H1 (cell line): ENCODE measurements at regions not wholly inside any gene's neighbourhood (a gene's known extent, or its start where the extent isn't known, plus 50 kb on each side); places are given as distances from the start of the nearest gene placed in this dataset.

Experiments used
- CTCF ChIA-PET: fragments of 300-600 bp; sonication (Branson Sonifier 250); formaldehyde crosslinking; loops from one replicate; lab custom pipeline; 2021; ENCODE audit not compliant: partially characterized antibody; lab: Charles Lee
- POLR2A ChIA-PET: fragments of 300-600 bp; sonication (Branson Sonifier 250); formaldehyde crosslinking; loops from one replicate; lab custom pipeline; 2021; ENCODE audit warnings: inconsistent platforms; ENCODE audit not compliant: partially characterized antibody; lab: Charles Lee
- DNase-seq, 2 experiments: peaks; one replicate each; pipeline versions ENCODE4 v3.0.0 to v3.0.0-alpha.2; 2010 to 2022; ENCODE audit warnings: low spot score in 2 of 2, low read depth in 1 of 2, mixed read lengths in 1 of 2
- FAIRE-seq: peaks from 2 replicates; lab custom pipeline; 2011; peaks lifted over from hg19 to GRCh38; lab: Jason Lieb, UNC
- H2AFZ ChIP-seq: 2 replicates; pipeline ENCODE4 v1.8.1; 2012; ENCODE audit warnings: low read length, inconsistent platforms
- H2AK5ac ChIP-seq: 2 replicates; pipeline ENCODE4 v1.6.1; 2013; ENCODE audit warnings: low read depth, low read length
- H2BK120ac ChIP-seq: replicated peaks from 2 replicates; pipeline ENCODE3; 2013; ENCODE audit warnings: low read depth, low read length, inconsistent platforms
- H2BK12ac ChIP-seq: 2 replicates; pipeline ENCODE4 v1.6.1; 2013; ENCODE audit warnings: low read depth, low read length
- H2BK15ac ChIP-seq: 2 replicates; pipeline ENCODE4 v1.6.1; 2013; ENCODE audit warnings: low read length
- H2BK20ac ChIP-seq: 2 replicates; pipeline ENCODE4 v1.6.1; 2013; ENCODE audit warnings: low read length
- H2BK5ac ChIP-seq: 2 replicates; pipeline ENCODE4 v1.6.1; 2013; ENCODE audit warnings: low read depth, low read length
- H3K14ac ChIP-seq: 2 replicates; pipeline ENCODE4 v1.6.1; 2013; ENCODE audit warnings: inconsistent platforms; ENCODE audit not compliant: insufficient read length
- H3K18ac ChIP-seq: 2 replicates; pipeline ENCODE4 v1.6.1; 2013; ENCODE audit warnings: low read length; ENCODE audit errors: extremely low read depth
- H3K23ac ChIP-seq: 2 replicates; pipeline ENCODE4 v1.6.1; 2013; ENCODE audit warnings: inconsistent platforms; ENCODE audit not compliant: insufficient read length
- H3K23me2 ChIP-seq: 2 replicates; pipeline ENCODE4 v1.6.1; 2013; ENCODE audit warnings: low read depth, low read length
- H3K27ac ChIP-seq: 2 replicates; pipeline ENCODE4 v1.6.1; 2011; ENCODE audit warnings: low read depth, low read length, inconsistent platforms
- H3K27me3 ChIP-seq, 4 experiments: replicated peaks in 1 of 4; 1 replicate in 1 of 4; 2 replicates in 3 of 4; pipeline versions ENCODE4 v1.6.1 to v1.8.1; 2011 to 2013; ENCODE audit warnings: low read length in 3 of 4, mild to moderate bottlenecking in 3 of 4, inconsistent platforms in 2 of 4, mixed read lengths in 2 of 4, moderate library complexity in 1 of 4; ENCODE audit not compliant: control insufficient read depth in 3 of 4, insufficient read depth in 3 of 4; ENCODE audit errors: extremely low read depth in 1 of 4
- H3K36me3 ChIP-seq, 4 experiments: 2 replicates each; pipeline versions ENCODE4 v1.6.1 to v1.8.1; 2011 to 2013; ENCODE audit warnings: mild to moderate bottlenecking in 4 of 4, low read length in 3 of 4, moderate library complexity in 2 of 4, control low read depth in 1 of 4, inconsistent platforms in 1 of 4; ENCODE audit not compliant: insufficient read depth in 4 of 4, control insufficient read depth in 2 of 4
- H3K4ac ChIP-seq: replicated peaks from 2 replicates; pipeline ENCODE3; 2013; ENCODE audit warnings: low read length, low read depth, mixed read lengths, inconsistent platforms; ENCODE audit not compliant: insufficient read length
- H3K4me1 ChIP-seq, 4 experiments: replicated peaks in 1 of 4; 1 replicate in 1 of 4; 2 replicates in 3 of 4; pipeline versions ENCODE4 v1.6.1 to v1.8.1; 2011 to 2013; ENCODE audit warnings: low read length in 3 of 4, inconsistent platforms in 2 of 4, mixed read lengths in 1 of 4; ENCODE audit not compliant: insufficient read depth in 4 of 4, control insufficient read depth in 3 of 4
- H3K4me2 ChIP-seq, 2 experiments: 2 replicates each; pipeline versions ENCODE4 v1.6.1 to v1.8.1; 2011 to 2013; ENCODE audit warnings: low read depth in 2 of 2, low read length in 2 of 2, control low read depth in 1 of 2, inconsistent platforms in 1 of 2, mild to moderate bottlenecking in 1 of 2; ENCODE audit not compliant: insufficient read depth in 1 of 2
- H3K4me3 ChIP-seq, 4 experiments: fragments of 200-600, 300-600 bp in 1 of 4; sonication (generic), shearing (Covaris generic), sonication (Bioruptor Twin) in 1 of 4; 2 replicates each; pipeline versions ENCODE4 v1.5.1 to v1.8.1; 2011 to 2016; ENCODE audit warnings: low read length in 4 of 4, low read depth in 3 of 4, control low read depth in 2 of 4, inconsistent platforms in 2 of 4, mild to moderate bottlenecking in 2 of 4, mixed read lengths in 1 of 4, moderate library complexity in 1 of 4; ENCODE audit not compliant: insufficient read depth in 2 of 4; ENCODE audit errors: extremely low read depth in 1 of 4
- H3K56ac ChIP-seq: replicated peaks from 2 replicates; pipeline ENCODE3; 2013; ENCODE audit warnings: low read depth, mild to moderate bottlenecking, mixed read lengths, low read length, inconsistent platforms; ENCODE audit not compliant: insufficient read length
- H3K79me1 ChIP-seq: 2 replicates; pipeline ENCODE4 v1.6.1; 2013; ENCODE audit warnings: low read depth, low read length, control low read depth
- H3K79me2 ChIP-seq, 2 experiments: 2 replicates each; pipeline versions ENCODE4 v1.6.1 to v1.8.1; 2012 to 2013; ENCODE audit warnings: low read length in 2 of 2, mild to moderate bottlenecking in 2 of 2, inconsistent platforms in 1 of 2; ENCODE audit not compliant: insufficient read depth in 2 of 2, control insufficient read depth in 1 of 2
- H3K9ac ChIP-seq, 4 experiments: replicated peaks in 1 of 4; 1 replicate in 1 of 4; 2 replicates in 3 of 4; pipeline versions ENCODE4 v1.6.1 to v1.8.1; 2011 to 2013; ENCODE audit warnings: low read depth in 3 of 4, low read length in 3 of 4, control low read depth in 2 of 4, mild to moderate bottlenecking in 2 of 4, moderate library complexity in 2 of 4, inconsistent platforms in 1 of 4; ENCODE audit errors: extremely low read depth in 1 of 4
- H3K9me3 ChIP-seq, 2 experiments: 2 replicates each; pipeline versions ENCODE4 v1.6.1 to v1.8.1; 2012 to 2013; ENCODE audit warnings: mild to moderate bottlenecking in 2 of 2, moderate library complexity in 2 of 2, control low read depth in 1 of 2, inconsistent platforms in 1 of 2, low read depth in 1 of 2, low read length in 1 of 2, mixed read lengths in 1 of 2; ENCODE audit not compliant: insufficient read depth in 2 of 2
- H4K20me1 ChIP-seq, 2 experiments: replicated peaks in 1 of 2; 2 replicates each; pipeline versions ENCODE3 to v1.8.1; 2011 to 2013; ENCODE audit warnings: inconsistent platforms in 2 of 2, low read length in 2 of 2, mild to moderate bottlenecking in 1 of 2; ENCODE audit not compliant: insufficient read depth in 2 of 2, control insufficient read depth in 1 of 2
- H4K5ac ChIP-seq: 2 replicates; pipeline ENCODE4 v1.6.1; 2013; ENCODE audit warnings: low read length, low read depth, mixed read lengths, inconsistent platforms; ENCODE audit not compliant: insufficient read length
- H4K8ac ChIP-seq: 2 replicates; pipeline ENCODE4 v1.8.0; 2013; ENCODE audit warnings: mild to moderate bottlenecking, moderate library complexity, low read length, inconsistent platforms; ENCODE audit not compliant: insufficient read depth; ENCODE audit errors: extremely low read depth
- H4K91ac ChIP-seq: replicated peaks from 2 replicates; pipeline ENCODE3; 2013; ENCODE audit warnings: low read length, mixed read lengths, inconsistent platforms; ENCODE audit not compliant: insufficient read length
- CHD2 ChIP-seq: IDR thresholded peaks from 2 replicates; pipeline ENCODE4 v1.6.1; 2012; ENCODE audit warnings: low read length, improper control_type of control experiment
- CTCF ChIP-seq, 3 experiments: IDR thresholded peaks; 1 replicate in 2 of 3; 2 replicates in 1 of 3; pipeline versions ENCODE4 v1.5.1 to v1.6.1; 2011; ENCODE audit warnings: low read length in 3 of 3, mild to moderate bottlenecking in 3 of 3, inconsistent platforms in 2 of 3, low read depth in 1 of 3, moderate library complexity in 1 of 3; ENCODE audit not compliant: insufficient read depth in 1 of 3; ENCODE audit errors: control extremely low read depth in 1 of 3
- FOSL1 ChIP-seq: IDR thresholded peaks from 2 replicates; pipeline ENCODE4 v1.6.1; 2011; ENCODE audit warnings: mild to moderate bottlenecking, low read depth, low read length, moderate library complexity; ENCODE audit not compliant: insufficient read depth
- JUN ChIP-seq: IDR thresholded peaks from 2 replicates; pipeline ENCODE4 v1.6.1; 2011; ENCODE audit warnings: low read depth, mild to moderate bottlenecking, improper control_type of control experiment, low read length
- POLR2AphosphoS5 ChIP-seq: IDR thresholded peaks from 2 replicates; pipeline ENCODE4 v1.6.1; 2011; ENCODE audit warnings: low read depth, low read length
- SAP30 ChIP-seq: fragments of 300-600 bp; sonication (generic); IDR thresholded peaks from 2 replicates; pipeline ENCODE4 v1.7.1; 2012; ENCODE audit warnings: low read length, moderate library complexity, mild to moderate bottlenecking, inconsistent platforms; ENCODE audit not compliant: insufficient read depth, insufficient replicate concordance
- SP1 ChIP-seq: IDR thresholded peaks from 2 replicates; pipeline ENCODE4 v1.6.1; 2011; ENCODE audit warnings: low read depth, low read length
- WGBS, 2 experiments: shearing (Covaris generic) in 1 of 2; methylation state at CpG; one replicate each; pipeline versions ENCODE4 v1.1.6 to v1.1.7; 2013 to 2015; ENCODE audit warnings: low lambda C conversion rate in 2 of 2, mixed read lengths in 2 of 2, inconsistent platforms in 1 of 2, low coverage in 1 of 2, missing lambda C conversion rate in 1 of 2; ENCODE audit not compliant: insufficient replicate concordance in 2 of 2, insufficient coverage in 1 of 2, insufficient read length in 1 of 2; ENCODE audit errors: extremely low coverage in 1 of 2, missing lambda C conversion rate in 1 of 2; 5-methylcytosine and 5-hydroxymethylcytosine counted together

GRCh38 chr12:90199006-90199405 is 490.4 kb upstream of the ATP2B1 start:
- H2AFZ ChIP-seq: no peak overlapping the region
- no peak overlapping the region for H2BK5ac ChIP-seq
- CTCF ChIA-PET: no interaction called here
- H3K4ac ChIP-seq: no peak overlapping the region
- H3K4me1 ChIP-seq: no peaks in the 10 kb centered on the region
- H4K91ac ChIP-seq: no peak overlapping the region
- H4K8ac ChIP-seq: no peak overlapping the region
- no peak overlapping the region for H3K56ac ChIP-seq
- no peak overlapping the region for H3K23ac ChIP-seq
- no peak overlapping the region for H4K5ac ChIP-seq
- H3K79me2 ChIP-seq: no peaks in the 10 kb centered on the region
- no peaks in the 10 kb centered on the region for H3K36me3 ChIP-seq
- no peak overlapping the region for H3K27ac ChIP-seq
- DNase-seq: no peak
- no peak overlapping the region for H2BK15ac ChIP-seq
- H3K4me3 ChIP-seq: no peak overlapping the region
- H3K4me2 ChIP-seq: no peak overlapping the region
- no peak overlapping the region for H2BK120ac ChIP-seq
- FAIRE-seq: no peak
- H3K14ac ChIP-seq: no peak overlapping the region
- 87% methylated on average over 1 of the region's 1 CpG; no CpG with 5 or more reads in 1 of the 2 experiments for WGBS, 2 experiments
- TF ChIP-seq JUN (no peak), SAP30 (no peak), POLR2AphosphoS5 (no peak), FOSL1 (no peak), SP1 (no peak), CHD2 (no peak), CTCF (IDR thresholded peaks at IDR 0.05; ENCODE audit: control extremely low read depth in 1 of 3, insufficient read depth in 1 of 3, low read depth in 1 of 3, low read length in 3 of 3) (no peak)
- no peaks in the 10 kb centered on the region for H3K27me3 ChIP-seq
- no peak overlapping the region for H2AK5ac ChIP-seq
- H3K9ac ChIP-seq: no peak overlapping the region
- no peak overlapping the region for H2BK20ac ChIP-seq
- H3K9me3 ChIP-seq: no peaks in the 10 kb centered on the region
- POLR2A ChIA-PET: no interaction called here
- no peak overlapping the region for H3K18ac ChIP-seq
- H2BK12ac ChIP-seq: no peak overlapping the region
- H3K23me2 ChIP-seq: peaks cover 2% of the 10 kb centered on the region; the same call in 1 of the 2 replicates
- no peaks in the 10 kb centered on the region for H4K20me1 ChIP-seq
- no peaks in the 10 kb centered on the region for H3K79me1 ChIP-seq
